GM12891 (cell line): ENCODE measurements at regions not wholly inside any gene's neighbourhood (a gene's known extent, or its start where the extent isn't known, plus 50 kb on each side); places are given as distances from the start of the nearest gene placed in this dataset.

Experiments used
- PAX5 ChIP-seq: IDR thresholded peaks from 2 replicates; pipeline ENCODE4 v1.6.1; 2011; ENCODE audit warnings: low read length, moderate library complexity, mild to moderate bottlenecking; ENCODE audit not compliant: insufficient read depth, severe bottlenecking
- POLR2A ChIP-seq: IDR thresholded peaks from 2 replicates; pipeline ENCODE4 v1.6.1; 2011; ENCODE audit warnings: low read depth, low read length, control low read depth
- POLR2AphosphoS5 ChIP-seq: IDR thresholded peaks from 2 replicates; pipeline ENCODE4 v1.6.1; 2011; ENCODE audit warnings: low read depth, low read length, control low read depth
- POU2F2 ChIP-seq: IDR thresholded peaks from 2 replicates; pipeline ENCODE4 v1.6.1; 2011; ENCODE audit warnings: low read depth, mild to moderate bottlenecking, control low read depth, low read length, moderate library complexity
- SPI1 ChIP-seq: IDR thresholded peaks from 2 replicates; pipeline ENCODE4 v1.6.1; 2011; ENCODE audit warnings: low read depth, low read length, control low read depth
- TAF1 ChIP-seq: IDR thresholded peaks from 2 replicates; pipeline ENCODE4 v1.6.1; 2011; ENCODE audit warnings: low read depth, low read length, control low read depth

GRCh38 chr14:39641224-39641623, 209.0 kb upstream of the FBXO33 start:
- TF ChIP-seq POLR2A: no peak
- TF ChIP-seq POLR2AphosphoS5: no peak
- TF ChIP-seq TAF1: no peak
- TF ChIP-seq POU2F2: no peak
- TF ChIP-seq PAX5: no peak
- TF ChIP-seq SPI1: no peak
